Psoas muscle (tissue), 7 donors: ENCODE measurements at regions not wholly inside any gene's neighbourhood (a gene's known extent, or its start where the extent isn't known, plus 50 kb on each side); places are given as distances from the start of the nearest gene placed in this dataset.
A peak's percentile ranks its signal among the peaks of the same experiment; 100 is the strongest.

Experiments used
- ATAC-seq, 4 donors: fragments of 200-7000 bp; cut with Tn5 transposase; one replicate each; pipeline ENCODE4 v1.9.1; 2020; ENCODE audit warnings: moderate library complexity in 3 of 4, mild to moderate bottlenecking in 2 of 4
- DNase-seq, 2 donors: peaks; one replicate each; pipeline ENCODE4 v3.0.0-alpha.2; 2020
- H3K27ac ChIP-seq: fragments of 200-600 bp; one replicate; pipeline ENCODE4 v1.8.0; 2022
- H3K27me3 ChIP-seq, 3 donors: fragments of 200-600 bp in 1 of 3; one replicate each; pipeline versions ENCODE4 v1.6.1 to v1.8.0; 2013 to 2022; ENCODE audit warnings: low read length in 2 of 3, mild to moderate bottlenecking in 2 of 3, moderate library complexity in 1 of 3; ENCODE audit not compliant: insufficient read depth in 3 of 3
- H3K36me3 ChIP-seq, 2 donors: fragments of 200-600 bp in 1 of 2; one replicate each; pipeline versions ENCODE4 v1.6.1 to v1.8.0; 2013 to 2022; ENCODE audit warnings: low read depth in 1 of 2, mild to moderate bottlenecking in 1 of 2, moderate library complexity in 1 of 2; ENCODE audit not compliant: insufficient read depth in 1 of 2
- H3K4me1 ChIP-seq: fragments of 200-600 bp; one replicate; pipeline ENCODE4 v1.8.0; 2022
- H3K4me3 ChIP-seq: fragments of 200-600 bp; one replicate; pipeline ENCODE4 v1.8.0; 2022; ENCODE audit warnings: mild to moderate bottlenecking
- H3K9me3 ChIP-seq: fragments of 200-600 bp; one replicate; pipeline ENCODE4 v1.8.0; 2022
- CTCF ChIP-seq: fragments of 200-600 bp; IDR thresholded peaks from one replicate; pipeline ENCODE4 v1.8.0; 2022; ENCODE audit warnings: antibody characterized with exemption
- WGBS, 3 donors: extraction: QIAGEN DNeasy Blood & Tissue Kit; methylation state at CpG; one replicate each; pipeline versions ENCODE4 v1.1.6 to v1.1.7; 2013; 5-methylcytosine and 5-hydroxymethylcytosine counted together
- intact Hi-C, 2 donors: fragments of 100-400 bp; cut with DNase I; formaldehyde crosslinking; loops; one replicate each; pipeline versions ENCODE4 v1.11.0 to v1.14.2; 2022
- donor health status: healthy with polysubstance abuse.
- donor health status: DM: no; HTN: no; CAD: no; lungs with moderate emphysema.
- donor health status: Bipolar disorder and iron deficiency.
- donor health status: healthy.
- donor health status: DM: yes; HTN: yes; CAD: no.
- donor health status: DM: no; HTN: no; CAD: no.
- donor health status: DM: yes; HTN: yes; CAD: no.

DNA sequence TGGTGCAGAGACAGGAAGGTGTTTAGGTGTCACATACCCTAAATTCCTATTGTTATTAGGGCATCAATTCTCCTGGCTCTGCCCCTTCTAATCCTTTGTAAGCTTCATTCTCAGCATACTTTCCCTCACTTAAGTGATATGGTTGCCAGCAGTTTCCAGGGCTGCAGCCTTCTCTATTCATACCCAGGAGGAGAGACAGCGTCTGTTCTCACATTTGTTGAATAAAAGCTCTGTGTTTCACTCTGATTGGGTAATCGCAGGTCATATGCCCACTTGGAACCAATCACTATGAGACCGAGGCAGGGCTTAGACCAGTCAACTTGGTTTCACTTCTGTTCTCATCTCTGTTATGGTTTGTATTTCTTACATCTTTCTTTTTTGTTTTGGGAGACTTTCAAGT, 109.6 kb upstream of the MTPN start:
- H3K27me3 ChIP-seq: no peaks in the 10 kb centered on the region
- WGBS, 3 donors: 21 to 27% (median 27%) methylated on average over 3 of the region's 3 CpGs
- ATAC-seq: peak; percentile 87 to 100 (median 95)
- H3K4me1 ChIP-seq: no peaks in the 10 kb centered on the region
- H3K9me3 ChIP-seq: no peaks in the 10 kb centered on the region
- no peak for DNase-seq
- H3K36me3 ChIP-seq: no peaks in the 10 kb centered on the region
- intact Hi-C loops: no loop called here
- H3K27ac ChIP-seq: no peak overlapping the region
- TF ChIP-seq CTCF: no peak
- peak overlapping the region; percentile 62 for H3K4me3 ChIP-seq

DNA sequence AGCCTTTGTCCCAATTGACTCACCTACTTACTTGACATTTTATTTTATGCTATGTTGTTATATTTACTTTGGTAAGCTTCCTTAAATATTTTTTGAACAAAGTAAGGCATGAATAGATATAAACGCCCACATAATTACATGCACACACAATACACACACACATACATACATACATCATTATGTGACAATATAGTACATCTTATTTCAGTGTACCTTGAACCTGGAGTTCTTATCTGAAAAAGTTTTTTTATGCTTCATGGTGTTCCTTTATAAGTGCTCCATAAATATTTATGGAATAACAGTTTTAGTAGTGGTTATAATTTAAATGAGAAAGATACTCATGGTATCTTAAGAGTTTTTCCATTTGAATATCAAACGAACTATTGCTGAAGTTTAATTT, 102.8 kb upstream of the MTPN start:
- Histone ChIP-seq H3K36me3 (no peaks in the 10 kb centered on the region), H3K4me1 (no peaks in the 10 kb centered on the region), H3K27me3 (no peaks in the 10 kb centered on the region), H3K9me3 (no peaks in the 10 kb centered on the region), H3K27ac (no peak overlapping the region), H3K4me3 (no peak overlapping the region)
- intact Hi-C loops: no loop called here
- TF ChIP-seq CTCF: no peak
- 71 to 82% (median 76%) methylated on average over 2 of the region's 2 CpGs for WGBS, 3 donors
- ATAC-seq: no peak
- no peak for DNase-seq

DNA sequence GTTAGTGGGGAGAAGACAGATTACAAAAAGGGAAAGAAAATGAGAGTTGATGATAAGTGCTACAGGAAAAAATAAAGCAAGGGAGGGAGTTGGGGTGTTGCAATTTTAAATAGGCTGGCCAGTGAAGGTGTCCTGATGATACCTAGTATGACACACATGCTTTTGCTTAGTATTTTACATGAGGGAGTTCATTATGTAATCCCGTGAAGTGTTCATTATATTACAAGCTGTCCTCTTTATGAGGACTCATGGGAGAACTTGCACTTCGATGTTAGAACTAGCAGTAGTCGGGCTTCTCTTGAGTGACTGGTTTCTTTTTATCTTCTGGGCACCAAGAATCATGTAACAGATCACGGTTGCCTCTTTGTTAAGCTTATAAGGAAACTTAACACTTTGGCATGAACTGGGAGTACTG, 102.3 kb upstream of the MTPN start:
- TF ChIP-seq CTCF: no peak
- no peak for DNase-seq
- H3K9me3 ChIP-seq: no peaks in the 10 kb centered on the region
- H3K4me3 ChIP-seq: no peak overlapping the region
- H3K27ac ChIP-seq: no peak overlapping the region
- ATAC-seq: peak in 3 of 4 donors; percentile 47 to 74 (median 66)
- H3K36me3 ChIP-seq: no peaks in the 10 kb centered on the region
- H3K27me3 ChIP-seq: no peaks in the 10 kb centered on the region
- intact Hi-C loops: no loop called here
- 24 to 40% (median 32%) methylated on average over 4 of the region's 4 CpGs for WGBS, 3 donors
- H3K4me1 ChIP-seq: no peaks in the 10 kb centered on the region

DNA sequence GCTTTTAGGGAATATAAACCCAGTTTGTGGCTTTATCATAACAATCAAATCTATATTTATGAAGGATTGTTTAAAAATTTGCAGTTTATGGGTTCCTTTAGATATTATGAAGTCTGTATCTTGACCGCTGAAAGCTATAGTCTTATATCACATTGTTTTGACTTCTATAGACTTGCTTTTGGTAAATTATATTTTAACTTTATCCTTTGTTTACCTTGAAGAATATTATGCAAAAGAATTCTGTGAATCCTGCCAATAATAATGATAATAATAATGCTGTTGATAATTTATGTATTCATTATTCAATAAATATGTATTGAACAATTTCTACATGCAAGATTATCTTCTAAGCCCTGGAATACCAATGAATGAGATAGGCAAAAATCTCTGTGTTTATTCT, 101.9 kb upstream of the MTPN start:
- WGBS, 3 donors: 83 to 91% (median 89%) methylated on average over 1 of the region's 1 CpG
- no peaks in the 10 kb centered on the region for H3K4me1 ChIP-seq
- ATAC-seq (no peak), DNase-seq (no peak)
- no peaks in the 10 kb centered on the region for H3K9me3 ChIP-seq
- no peaks in the 10 kb centered on the region for H3K36me3 ChIP-seq
- H3K27ac ChIP-seq: no peak overlapping the region
- no peaks in the 10 kb centered on the region for H3K27me3 ChIP-seq
- intact Hi-C loops: no loop called here
- no peak overlapping the region for H3K4me3 ChIP-seq
- TF ChIP-seq CTCF: no peak

DNA sequence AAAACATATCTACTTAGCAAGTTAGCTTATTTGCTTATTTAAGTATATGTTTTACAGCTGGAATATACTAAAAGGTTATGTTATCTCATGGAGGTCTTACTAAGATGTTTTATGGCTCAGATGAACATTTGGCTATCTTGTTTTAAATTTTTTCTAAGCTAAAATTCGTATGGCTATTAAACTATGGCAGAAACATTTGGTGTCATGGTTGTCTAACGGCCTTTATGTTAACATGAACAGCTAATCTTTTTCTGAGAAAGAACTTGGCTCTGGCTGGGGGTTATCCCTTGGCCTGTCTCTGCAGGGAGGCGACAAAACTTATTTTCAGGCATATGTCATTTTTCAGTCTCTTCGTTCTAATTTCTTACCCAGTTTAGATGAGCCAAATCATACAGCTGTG, 101.5 kb upstream of the MTPN start:
- Histone ChIP-seq H3K27ac (no peak overlapping the region), H3K4me1 (no peaks in the 10 kb centered on the region), H3K27me3 (no peaks in the 10 kb centered on the region), H3K4me3 (no peak overlapping the region), H3K36me3 (no peaks in the 10 kb centered on the region), H3K9me3 (no peaks in the 10 kb centered on the region)
- DNase-seq (no peak), ATAC-seq (no peak)
- WGBS, 3 donors: 21 to 51% (median 34%) methylated on average over 4 of the region's 4 CpGs
- intact Hi-C loops: no loop called here
- no peak for TF ChIP-seq CTCF
